CD8-positive, alpha-beta memory T cell (primary cell): ENCODE measurements at regions not wholly inside any gene's neighbourhood (a gene's known extent, or its start where the extent isn't known, plus 50 kb on each side); places are given as distances from the start of the nearest gene placed in this dataset.
"Not testable (repeated sequence)": the region's sequence is repeated elsewhere in the genome, so short reads cannot be mapped to it uniquely, and the experiment has no call there.

Experiments used
- CTCF ChIA-PET: fragments of 350-600 bp; sonication (Branson Sonifier 250); formaldehyde crosslinking; loops from one replicate; lab custom pipeline; 2021; ENCODE audit warnings: antibody characterized with exemption; lab: Charles Lee
- POLR2A ChIA-PET: fragments of 350-600 bp; sonication (Branson Sonifier 250); formaldehyde crosslinking; loops from one replicate; lab custom pipeline; 2021; ENCODE audit warnings: antibody characterized with exemption; lab: Charles Lee
- DNase-seq, 5 donors: peaks; one replicate each; pipeline versions ENCODE4 v3.0.0 to v3.0.0-alpha.2; 2020 to 2022; ENCODE audit warnings: mixed read lengths in 1 of 5
- H3K27ac ChIP-seq: one replicate; pipeline ENCODE4 v1.7.0; 2013; ENCODE audit warnings: low read depth, mild to moderate bottlenecking, low read length, moderate library complexity
- H3K27me3 ChIP-seq: 2 replicates; pipeline ENCODE4 v1.7.0; 2013; ENCODE audit warnings: low read length, mild to moderate bottlenecking; ENCODE audit not compliant: insufficient read depth, poor library complexity, severe bottlenecking
- H3K36me3 ChIP-seq: 2 replicates; pipeline ENCODE4 v1.7.0; 2013; ENCODE audit warnings: mild to moderate bottlenecking, low read length, moderate library complexity; ENCODE audit not compliant: insufficient read depth
- H3K4me1 ChIP-seq: 2 replicates; pipeline ENCODE4 v1.7.0; 2013; ENCODE audit warnings: mild to moderate bottlenecking, low read length, moderate library complexity; ENCODE audit not compliant: insufficient read depth
- H3K4me3 ChIP-seq: 2 replicates; pipeline ENCODE4 v1.7.0; 2013; ENCODE audit warnings: mild to moderate bottlenecking, low read length
- H3K9me3 ChIP-seq: 2 replicates; pipeline ENCODE4 v1.7.0; 2013; ENCODE audit warnings: mild to moderate bottlenecking, low read length
- H3K27ac Mint-ChIP-seq, 8 donors: one replicate each; pipeline ENCODE4 v1.8.0; 2020 to 2021; ENCODE audit warnings: mixed read lengths in 8 of 8, mild to moderate bottlenecking in 6 of 8, inconsistent platforms in 3 of 8, moderate library complexity in 3 of 8
- H3K27me3 Mint-ChIP-seq, 2 donors: one replicate each; pipeline ENCODE4 v1.8.0; 2020 to 2021; ENCODE audit warnings: mixed read lengths in 2 of 2, mild to moderate bottlenecking in 1 of 2, moderate library complexity in 1 of 2
- H3K36me3 Mint-ChIP-seq, 3 donors: one replicate each; pipeline ENCODE4 v1.8.0; 2020 to 2021; ENCODE audit warnings: mixed read lengths in 3 of 3, inconsistent platforms in 1 of 3, mild to moderate bottlenecking in 1 of 3
- H3K4me1 Mint-ChIP-seq, 3 donors: one replicate each; pipeline ENCODE4 v1.8.0; 2020 to 2021; ENCODE audit warnings: mixed read lengths in 3 of 3, inconsistent platforms in 1 of 3, mild to moderate bottlenecking in 1 of 3
- H3K4me3 Mint-ChIP-seq, 7 donors: one replicate each; pipeline ENCODE4 v1.8.0; 2020 to 2021; ENCODE audit warnings: mixed read lengths in 7 of 7, mild to moderate bottlenecking in 6 of 7, moderate library complexity in 4 of 7, inconsistent platforms in 2 of 7
- H3K9me3 Mint-ChIP-seq, 5 donors: one replicate each; pipeline ENCODE4 v1.8.0; 2020 to 2022; ENCODE audit warnings: mixed read lengths in 5 of 5, mild to moderate bottlenecking in 3 of 5, moderate library complexity in 2 of 5, inconsistent platforms in 1 of 5

DNA sequence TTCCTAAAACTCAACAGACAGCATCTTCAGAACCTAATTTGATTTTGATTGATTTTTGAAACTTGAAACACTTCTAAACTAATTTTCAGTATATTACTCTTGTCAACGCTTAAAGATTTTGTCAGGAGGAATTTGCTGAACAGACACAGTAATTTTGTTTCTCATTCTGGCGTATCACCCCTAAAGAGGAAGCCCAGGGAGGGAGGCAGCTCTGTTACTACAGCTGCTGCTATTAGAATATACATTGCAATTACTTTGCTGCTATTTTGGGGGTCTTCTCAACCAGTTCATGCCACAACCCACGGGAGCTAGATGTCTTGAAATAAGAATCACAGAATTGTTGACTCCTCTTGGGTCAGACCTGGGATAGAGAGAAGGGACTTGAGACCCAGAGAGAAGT is 122.6 kb downstream of the TLR4 start:
- H3K4me3 ChIP-seq = no peak overlapping the region
- peaks cover 0 to 5% (median 0%) of the 10 kb centered on the region in 3 donors for H3K36me3 Mint-ChIP-seq

DNA sequence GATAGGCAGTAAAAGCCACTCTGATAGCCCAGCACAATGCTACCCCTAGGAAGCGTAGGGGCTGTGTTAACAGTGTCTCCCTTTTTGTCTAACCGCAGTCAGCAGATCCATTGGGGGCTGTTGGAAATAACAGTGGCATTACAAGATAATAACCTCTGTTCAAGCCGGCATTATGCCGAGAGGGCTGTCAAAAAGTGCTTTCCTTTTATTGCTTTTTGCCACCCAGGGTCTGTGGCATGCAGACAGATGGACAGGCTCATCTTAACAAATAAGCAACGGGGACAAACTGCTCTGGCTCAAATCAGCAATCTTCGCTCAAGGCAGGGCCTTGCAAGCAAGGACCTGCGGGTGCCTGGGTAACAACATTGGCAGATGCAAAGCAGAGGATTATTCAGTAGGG is 123.3 kb downstream of the TLR4 start:
- ChIA-PET CTCF (interaction anchor here (1.5 kb wide), 1 partner anchor 13 kb away, joined by 3 read pairs; no protein-coding TSS in a partner anchor), POLR2A (no interaction called here)
- Mint-ChIP-seq H3K36me3 (peaks cover 0 to 5% (median 0%) of the 10 kb centered on the region in 3 donors), H3K27ac (no peak overlapping the region), H3K4me1 (peaks cover 22 to 30% (median 30%) of the 10 kb centered on the region in 3 donors), H3K27me3 (peaks cover 2 to 10% of the 10 kb centered on the region in 2 donors), H3K9me3 (peaks cover 0 to 1% (median 0%) of the 10 kb centered on the region in 5 donors), H3K4me3 (peak overlapping the region in 1 of 7 donors; percentile 27)
- Histone ChIP-seq H3K4me3 (no peak overlapping the region), H3K27ac (no peak overlapping the region), H3K36me3 (no peaks in the 10 kb centered on the region), H3K4me1 (peaks cover 27% of the 10 kb centered on the region), H3K9me3 (no peaks in the 10 kb centered on the region), H3K27me3 (no peaks in the 10 kb centered on the region)
- DNase-seq = no peak

More for the DNA sequence above, 122.6 kb downstream of the TLR4 start:
- Mint-ChIP-seq H3K27me3 (peaks cover 2 to 10% of the 10 kb centered on the region in 2 donors), H3K4me1 (peaks cover 22 to 30% (median 30%) of the 10 kb centered on the region in 3 donors), H3K4me3 (no peak overlapping the region), H3K9me3 (peaks cover 0 to 1% (median 0%) of the 10 kb centered on the region in 5 donors), H3K27ac (no peak overlapping the region)
- H3K27ac ChIP-seq = no peak overlapping the region
- ChIA-PET CTCF (interaction anchor here (1.5 kb wide), 1 partner anchor 12 kb away, joined by 3 read pairs; no protein-coding TSS in a partner anchor), POLR2A (no interaction called here)
- peaks cover 3% of the 10 kb centered on the region for H3K27me3 ChIP-seq
- DNase-seq = no peak
- H3K9me3 ChIP-seq = no peaks in the 10 kb centered on the region
- H3K4me1 ChIP-seq = peaks cover 27% of the 10 kb centered on the region
- H3K36me3 ChIP-seq = no peaks in the 10 kb centered on the region

DNA sequence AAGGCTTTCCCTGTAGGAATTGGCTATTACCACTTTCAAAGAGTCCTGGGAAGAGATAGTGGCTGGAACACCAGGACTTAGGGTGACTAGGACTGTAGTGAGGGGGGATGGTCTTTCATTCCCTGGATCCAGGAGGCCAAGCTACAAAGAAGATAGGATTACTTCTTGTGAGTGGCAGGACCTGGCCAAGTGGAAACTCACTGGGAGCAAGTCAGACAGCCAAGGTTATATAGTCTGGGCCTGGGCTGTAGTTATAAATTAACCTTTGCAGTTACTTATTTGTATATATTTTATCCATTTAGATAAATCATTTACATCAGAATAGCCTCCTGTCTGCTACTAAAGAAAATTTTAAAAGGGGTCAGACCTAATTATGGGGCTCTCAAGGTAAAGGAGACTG is 124.3 kb downstream of the TLR4 start:
- ChIA-PET CTCF (interaction anchor here (1.5 kb wide), 1 partner anchor 14 kb away, joined by 3 read pairs; no protein-coding TSS in a partner anchor), POLR2A (no interaction called here)
- H3K4me3 ChIP-seq = no peak overlapping the region
- H3K4me1 Mint-ChIP-seq = peaks cover 19 to 30% (median 29%) of the 10 kb centered on the region in 3 donors
- no peak overlapping the region for H3K27ac ChIP-seq
- no peaks in the 10 kb centered on the region for H3K36me3 Mint-ChIP-seq
- no peak for DNase-seq
- H3K27me3 ChIP-seq = no peaks in the 10 kb centered on the region
- H3K27me3 Mint-ChIP-seq = peaks cover 2 to 3% of the 10 kb centered on the region in 2 donors
- no peak overlapping the region for H3K4me3 Mint-ChIP-seq
- no peaks in the 10 kb centered on the region for H3K9me3 ChIP-seq
- H3K27ac Mint-ChIP-seq = no peak overlapping the region
- peaks cover 27% of the 10 kb centered on the region for H3K4me1 ChIP-seq
- no peaks in the 10 kb centered on the region for H3K36me3 ChIP-seq
- peaks cover 0 to 2% (median 0%) of the 10 kb centered on the region in 5 donors for H3K9me3 Mint-ChIP-seq

DNA sequence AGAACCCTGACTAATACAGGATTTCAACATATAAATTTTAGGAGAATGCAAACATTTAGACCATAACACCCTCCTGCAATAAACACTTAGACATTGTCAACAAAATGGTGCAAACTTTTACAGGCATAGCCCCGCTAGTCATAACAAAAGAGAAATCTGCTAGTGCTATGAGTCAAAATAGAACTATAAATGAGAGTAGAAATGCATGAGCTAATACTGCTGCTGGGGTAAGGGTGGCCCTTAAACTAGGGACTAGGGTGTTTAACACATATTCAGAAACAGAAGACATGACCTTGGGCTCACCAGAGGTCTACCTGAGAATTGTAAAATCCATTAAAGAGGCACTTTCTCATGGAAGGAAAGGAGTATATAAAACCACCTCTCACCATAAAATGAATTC is 131.6 kb downstream of the TLR4 start:
- Histone ChIP-seq H3K4me3 (no peak overlapping the region), H3K36me3 (no peaks in the 10 kb centered on the region), H3K27me3 (no peaks in the 10 kb centered on the region), H3K4me1 (no peaks in the 10 kb centered on the region), H3K27ac (no peak overlapping the region), H3K9me3 (no peaks in the 10 kb centered on the region)
- H3K4me1 Mint-ChIP-seq = no peaks in the 10 kb centered on the region
- no peak overlapping the region for H3K27ac Mint-ChIP-seq
- POLR2A ChIA-PET = no interaction called here
- DNase-seq = no peak
- CTCF ChIA-PET = no interaction called here
- peaks cover 0 to 3% (median 0%) of the 10 kb centered on the region in 3 donors for H3K36me3 Mint-ChIP-seq
- H3K27me3 Mint-ChIP-seq = peaks cover 2 to 12% of the 10 kb centered on the region in 2 donors
- H3K9me3 Mint-ChIP-seq = peaks cover 0 to 5% (median 0%) of the 10 kb centered on the region in 5 donors
- no peak overlapping the region for H3K4me3 Mint-ChIP-seq

DNA sequence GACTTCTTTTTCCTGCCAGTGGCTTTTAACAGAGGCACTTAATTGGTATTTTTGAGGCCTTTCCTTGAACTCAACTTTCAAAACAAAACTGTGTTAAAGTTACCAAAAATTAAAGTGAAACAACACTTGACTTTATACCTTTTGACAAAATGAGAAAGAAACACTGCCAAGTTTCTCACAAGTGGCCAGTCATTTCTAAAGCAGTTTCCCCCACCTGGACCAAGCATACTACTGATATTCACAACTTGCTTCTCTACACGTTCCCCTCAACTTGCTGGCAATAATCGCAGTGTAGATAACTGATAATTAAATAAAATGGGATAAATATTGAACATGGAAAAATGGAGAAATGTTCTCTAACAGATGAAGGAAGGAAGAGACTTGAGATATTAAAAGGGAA is 135.7 kb downstream of the TLR4 start:
- H3K9me3 Mint-ChIP-seq = no peaks in the 10 kb centered on the region
- H3K27ac Mint-ChIP-seq = no peak overlapping the region
- CTCF ChIA-PET = no interaction called here

DNA sequence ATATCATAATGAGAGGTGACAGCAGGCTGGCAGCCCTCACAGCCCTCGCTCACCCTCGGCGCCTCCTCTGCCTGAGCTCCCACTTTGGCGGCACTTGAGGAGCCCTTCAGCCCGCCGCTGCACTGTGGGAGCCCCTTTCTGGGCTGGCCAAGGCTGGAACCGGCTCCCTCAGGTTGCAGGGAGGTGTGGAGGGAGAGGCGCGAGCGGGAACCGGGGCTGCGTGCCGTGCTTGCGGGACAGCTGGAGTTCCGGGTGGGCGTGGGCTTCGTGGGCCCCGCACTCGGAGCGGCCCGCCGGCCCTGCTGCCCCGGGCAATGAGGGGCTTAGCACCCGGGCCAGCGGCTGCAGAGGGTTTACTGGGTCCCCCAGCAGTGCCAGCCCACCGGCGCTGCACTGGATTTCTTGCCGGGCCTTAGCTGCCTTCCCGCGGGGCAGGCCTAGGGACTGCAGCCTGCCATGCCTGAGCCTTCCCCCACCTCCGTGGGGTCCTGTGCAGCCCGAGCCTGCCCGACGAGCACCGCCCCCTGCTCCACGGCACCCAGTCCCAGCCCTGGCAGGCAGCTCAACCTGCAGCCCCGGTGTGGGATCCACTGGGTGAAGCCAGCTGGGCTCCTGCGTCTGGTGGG is 147.7 kb downstream of the TLR4 start:
- POLR2A ChIA-PET, H3K4me3 Mint-ChIP-seq, DNase-seq, H3K27ac ChIP-seq, H3K27ac Mint-ChIP-seq, H3K9me3 ChIP-seq, H3K9me3 Mint-ChIP-seq, H3K36me3 ChIP-seq, H3K4me3 ChIP-seq, H3K27me3 ChIP-seq, H3K27me3 Mint-ChIP-seq, H3K36me3 Mint-ChIP-seq, H3K4me1 ChIP-seq, H3K4me1 Mint-ChIP-seq, CTCF ChIA-PET: not testable (repeated sequence)

More for the DNA sequence above, 135.7 kb downstream of the TLR4 start:
- H3K27me3 ChIP-seq = no peaks in the 10 kb centered on the region
- no peaks in the 10 kb centered on the region for H3K9me3 ChIP-seq
- no peak overlapping the region for H3K27ac ChIP-seq
- peaks cover 0 to 3% (median 0%) of the 10 kb centered on the region in 3 donors for H3K36me3 Mint-ChIP-seq
- H3K27me3 Mint-ChIP-seq = peaks cover 2 to 16% of the 10 kb centered on the region in 2 donors
- no peak for DNase-seq
- H3K4me1 Mint-ChIP-seq = no peaks in the 10 kb centered on the region
- no peaks in the 10 kb centered on the region for H3K4me1 ChIP-seq
- no peak overlapping the region for H3K4me3 Mint-ChIP-seq
- no peak overlapping the region for H3K4me3 ChIP-seq
- H3K36me3 ChIP-seq = no peaks in the 10 kb centered on the region
- POLR2A ChIA-PET = no interaction called here

DNA sequence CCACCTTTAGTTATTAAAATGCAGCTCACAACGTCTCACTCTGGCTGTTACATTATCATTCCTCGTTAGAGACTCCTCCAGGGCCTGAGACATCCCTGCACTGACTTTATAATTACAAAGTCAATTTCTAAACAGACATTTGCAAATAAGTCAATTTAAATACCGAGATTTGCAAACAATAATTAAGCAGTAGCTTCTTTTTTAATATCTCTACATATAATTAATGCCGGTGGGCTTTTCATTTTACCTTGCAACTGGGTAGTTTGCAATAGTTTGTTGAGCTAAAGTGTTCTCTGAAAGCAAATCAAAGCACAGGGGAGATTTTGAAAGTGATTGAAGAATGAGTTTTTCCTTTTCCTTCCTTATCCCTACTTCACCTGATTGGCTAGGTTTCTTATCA is 154.4 kb downstream of the TLR4 start:
- no peaks in the 10 kb centered on the region for H3K27me3 Mint-ChIP-seq
- H3K9me3 ChIP-seq = no peaks in the 10 kb centered on the region
- H3K27me3 ChIP-seq = no peaks in the 10 kb centered on the region
- H3K36me3 Mint-ChIP-seq = no peaks in the 10 kb centered on the region
- ChIA-PET POLR2A (no interaction called here), CTCF (no interaction called here)
- H3K27ac Mint-ChIP-seq = no peak overlapping the region
- no peaks in the 10 kb centered on the region for H3K36me3 ChIP-seq
- no peak overlapping the region for H3K27ac ChIP-seq
- H3K4me3 Mint-ChIP-seq = no peak overlapping the region
- no peaks in the 10 kb centered on the region for H3K9me3 Mint-ChIP-seq
- H3K4me1 Mint-ChIP-seq = no peaks in the 10 kb centered on the region
- no peak overlapping the region for H3K4me3 ChIP-seq
- DNase-seq = no peak
- H3K4me1 ChIP-seq = no peaks in the 10 kb centered on the region

DNA sequence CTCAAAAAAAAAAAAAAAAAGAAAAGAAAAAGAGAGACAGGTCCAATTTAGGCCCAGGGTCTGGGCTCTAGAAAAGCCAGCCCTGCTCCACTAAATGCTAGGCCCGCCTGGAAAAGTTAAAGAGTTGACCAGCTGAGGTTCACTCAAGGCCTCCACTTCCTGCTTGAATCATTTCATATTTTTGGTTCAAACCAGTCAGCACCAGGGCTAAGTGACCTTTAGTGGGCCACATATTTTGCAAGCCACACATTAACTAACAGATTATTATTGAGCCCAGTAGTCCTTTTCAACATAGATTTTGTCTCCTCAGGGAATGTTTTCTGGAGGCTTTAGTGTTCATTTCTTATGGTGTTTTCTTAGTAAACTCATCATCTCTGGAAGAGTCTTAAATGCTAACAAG is 156.6 kb downstream of the TLR4 start:
- H3K4me1 Mint-ChIP-seq = no peaks in the 10 kb centered on the region
- H3K9me3 ChIP-seq = no peaks in the 10 kb centered on the region
- peaks cover 0 to 4% of the 10 kb centered on the region in 2 donors for H3K27me3 Mint-ChIP-seq
- ChIA-PET POLR2A (no interaction called here), CTCF (no interaction called here)
- no peaks in the 10 kb centered on the region for H3K36me3 Mint-ChIP-seq
- H3K9me3 Mint-ChIP-seq = peaks cover 0 to 3% (median 0%) of the 10 kb centered on the region in 5 donors
- no peak overlapping the region for H3K4me3 Mint-ChIP-seq
- no peaks in the 10 kb centered on the region for H3K27me3 ChIP-seq
- no peak overlapping the region for H3K27ac ChIP-seq
- no peak overlapping the region for H3K27ac Mint-ChIP-seq
- DNase-seq = no peak
- no peak overlapping the region for H3K4me3 ChIP-seq
- no peaks in the 10 kb centered on the region for H3K36me3 ChIP-seq
- H3K4me1 ChIP-seq = no peaks in the 10 kb centered on the region
